ENCODE measurements at regions not wholly inside any gene's neighbourhood (a gene's known extent, or its start where the extent isn't known, plus 50 kb on each side); places are given as distances from the start of the nearest gene placed in this dataset.

- Histone ChIP-seq H3K9me3 (no peaks in the 10 kb centered on the region), H3K4me2 (no peak overlapping the region), H3K4me3 (ENCODE audit: low read depth in 2 of 2, low read length in 1 of 2) (no peak overlapping the region), H3K9ac (no peak overlapping the region), H3K79me2 (ENCODE audit: insufficient read depth) (no peaks in the 10 kb centered on the region), H2AFZ (ENCODE audit: low read depth) (no peak overlapping the region), H4K20me1 (ENCODE audit: insufficient read depth) (no peaks in the 10 kb centered on the region), H3K4me1 (ENCODE audit: control insufficient read depth in 1 of 2, insufficient read depth in 2 of 2, low read depth in 1 of 2, low read length in 1 of 2) (no peaks in the 10 kb centered on the region; a peak in 1 of 4 replicates), H3K36me3 (replicated peaks in 1 of 2; ENCODE audit: control insufficient read depth in 1 of 2, insufficient read depth in 2 of 2, low read length in 1 of 2) (no peaks in the 10 kb centered on the region), H3K27ac (ENCODE audit: low read depth in 2 of 2, low read length in 1 of 2) (no peak overlapping the region), H3K27me3 (ENCODE audit: insufficient read depth) (no peaks in the 10 kb centered on the region), H3K9me2 (no peaks in the 10 kb centered on the region), H3F3A (replicated peaks; ENCODE audit: insufficient read depth) (no peaks in the 10 kb centered on the region)
- POLR2A ChIA-PET = no interaction called here
- CTCF ChIA-PET = interaction anchor here (1.6 kb wide), 1 partner anchor 17 kb away, joined by 4 read pairs; no protein-coding TSS in a partner anchor
- WGBS (ENCODE audit: low lambda C conversion rate) = 53% methylated on average over 4 of the region's 4 CpGs
- no peak for DNase-seq
- TF ChIP-seq FOXM1 (IDR thresholded peaks at IDR 0.05; ENCODE audit: low read depth) (no peak), SMC3 (IDR thresholded peaks at IDR 0.05; ENCODE audit: low read depth, low read length) (no peak), EZH2phosphoT487 (IDR thresholded peaks at IDR 0.05; ENCODE audit: borderline replicate concordance, low read depth) (no peak), TAF1 (IDR thresholded peaks at IDR 0.05; ENCODE audit: borderline replicate concordance, low read depth, low read length) (no peak), RCOR1 (IDR thresholded peaks at IDR 0.05; ENCODE audit: low read length) (no peak), JUND (IDR thresholded peaks at IDR 0.05) (no peak), USF2 (IDR thresholded peaks at IDR 0.05; ENCODE audit: borderline replicate concordance, low read depth, low read length) (no peak), NRF1 (IDR thresholded peaks at IDR 0.05; ENCODE audit: low read depth, low read length) (no peak), MXI1 (IDR thresholded peaks at IDR 0.05; ENCODE audit: low read depth, low read length) (no peak), YY1 (IDR thresholded peaks at IDR 0.05; ENCODE audit: low read depth) (no peak), MAX (IDR thresholded peaks at IDR 0.05; ENCODE audit: low read depth) (no peak), SIN3A (IDR thresholded peaks at IDR 0.05; ENCODE audit: borderline replicate concordance, low read depth, low read length) (no peak), ZBTB33 (IDR thresholded peaks at IDR 0.05; ENCODE audit: borderline replicate concordance, low read depth) (no peak)
Measured at GRCh38 chr12:92488735-92489134, 214.1 kb upstream of the PLEKHG7 start.

- no peaks in the 10 kb centered on the region for H4K20me1 ChIP-seq (ENCODE audit: insufficient read depth)
- no peaks in the 10 kb centered on the region for H3F3A ChIP-seq (replicated peaks; ENCODE audit: insufficient read depth)
- H3K79me2 ChIP-seq (ENCODE audit: insufficient read depth) = no peaks in the 10 kb centered on the region
- H3K9ac ChIP-seq = no peak overlapping the region
- H3K4me1 ChIP-seq (ENCODE audit: control insufficient read depth in 1 of 2, insufficient read depth in 2 of 2, low read depth in 1 of 2, low read length in 1 of 2) = no peaks in the 10 kb centered on the region; a peak in 1 of 4 replicates
- no peaks in the 10 kb centered on the region for H3K9me2 ChIP-seq
- no peaks in the 10 kb centered on the region for H3K9me3 ChIP-seq
- TF ChIP-seq ELF1 (IDR thresholded peaks at IDR 0.05) (no peak), NRF1 (IDR thresholded peaks at IDR 0.05; ENCODE audit: low read depth, low read length) (no peak), EP300 (IDR thresholded peaks at IDR 0.05; ENCODE audit: borderline replicate concordance in 1 of 2, low read depth in 1 of 2, low read length in 1 of 2) (no peak)
- CTCF ChIA-PET = interaction anchor here (0.6 kb wide), 1 partner anchor 18 kb away, joined by 3 read pairs; no protein-coding TSS in a partner anchor
- no peak for DNase-seq
- no peaks in the 10 kb centered on the region for H3K36me3 ChIP-seq (replicated peaks in 1 of 2; ENCODE audit: control insufficient read depth in 1 of 2, insufficient read depth in 2 of 2, low read length in 1 of 2)
- POLR2A ChIA-PET = no interaction called here
- no peak overlapping the region for H3K4me2 ChIP-seq
- H2AFZ ChIP-seq (ENCODE audit: low read depth) = no peak overlapping the region
- H3K4me3 ChIP-seq (ENCODE audit: low read depth in 2 of 2, low read length in 1 of 2) = no peak overlapping the region
- no peak overlapping the region for H3K27ac ChIP-seq (ENCODE audit: low read depth in 2 of 2, low read length in 1 of 2)
- no peaks in the 10 kb centered on the region for H3K27me3 ChIP-seq (ENCODE audit: insufficient read depth)
Measured at GRCh38 chr12:92487138-92487485, 215.7 kb upstream of the PLEKHG7 start.
